ENCODE measurements at regions not wholly inside any gene's neighbourhood (a gene's known extent, or its start where the extent isn't known, plus 50 kb on each side); places are given as distances from the start of the nearest gene placed in this dataset.
"Not testable (repeated sequence)": the region's sequence is repeated elsewhere in the genome, so short reads cannot be mapped to it uniquely, and the experiment has no call there.

DNA sequence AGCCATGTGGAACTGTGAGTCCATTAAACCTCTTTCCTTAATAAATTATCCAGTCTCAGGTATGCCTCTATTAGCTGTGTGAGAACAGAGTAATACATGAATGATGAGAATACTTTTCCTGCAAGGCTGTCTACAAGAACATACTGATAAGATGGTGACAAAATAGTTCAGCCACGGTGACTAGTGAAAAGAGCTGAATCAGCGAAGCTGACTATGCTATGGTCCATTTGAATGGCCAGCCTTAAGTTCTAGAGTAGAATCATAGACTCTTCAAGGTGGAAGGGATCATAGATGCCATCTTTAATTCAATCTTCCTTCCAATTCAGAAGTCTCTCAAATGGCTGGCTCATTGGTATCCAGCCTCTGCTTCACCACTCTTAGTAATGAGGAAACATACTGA is 163.3 kb downstream of the SPANXN1 start:
- DNase-seq: no peak
- H3K27ac ChIP-seq: no peak overlapping the region
- H3K36me3 ChIP-seq (replicated peaks in 1 of 2): no peaks in the 10 kb centered on the region
- TF ChIP-seq CTCF (IDR thresholded peaks at IDR 0.05) (no peak), POLR2A (IDR thresholded peaks at IDR 0.05) (no peak)
- intact Hi-C loops (cut with DNase I): no loop called here
- WGBS, 4 donors: 64 to 87% (median 76%) methylated on average over 2 of the region's 2 CpGs
- H3K27me3 ChIP-seq: peaks cover 3% of the 10 kb centered on the region
- H3K4me3 ChIP-seq: no peak overlapping the region
- no peaks in the 10 kb centered on the region for H3K9me3 ChIP-seq (replicated peaks in 1 of 3)
- H3K4me1 ChIP-seq (replicated peaks in 1 of 2): no peaks in the 10 kb centered on the region

- H3K27me3 ChIP-seq; H3K4me1 ChIP-seq (replicated peaks in 1 of 2); intact Hi-C loops (cut with DNase I); H3K9me3 ChIP-seq (replicated peaks in 1 of 3); H3K27ac ChIP-seq; H3K36me3 ChIP-seq (replicated peaks in 1 of 2); H3K4me3 ChIP-seq; DNase-seq: not testable (repeated sequence)
- 95 to 100% (median 96%) methylated on average over 1 to 31 of the region's 32 CpGs; no CpG with 5 or more reads in 1 of the 4 donors for WGBS, 4 donors
Observed at GRCh38 chrX:145436211-145436610, 188.9 kb downstream of the SPANXN1 start.

DNA sequence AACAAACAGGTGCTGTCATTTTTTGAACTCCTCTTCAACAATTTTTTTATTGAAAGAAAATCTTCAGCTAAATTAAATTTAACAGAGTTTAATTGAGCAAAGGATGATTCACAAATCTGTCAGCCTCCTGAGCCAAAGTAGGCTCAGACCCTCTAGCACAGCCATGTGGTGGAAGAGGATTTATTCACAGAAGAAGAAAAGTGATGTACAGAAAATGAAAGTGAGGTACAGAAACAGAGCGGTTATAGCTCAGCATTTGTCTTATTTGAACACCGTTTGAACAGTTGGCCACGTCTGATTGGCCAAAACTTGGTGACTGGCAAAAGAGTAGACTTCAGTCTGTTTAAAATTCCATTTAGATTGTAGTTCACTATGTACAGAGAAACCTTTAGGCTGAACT is 217.3 kb downstream of the SPANXN1 start:
- H3K27me3 ChIP-seq: peaks cover 8% of the 10 kb centered on the region
- no peak for TF ChIP-seq CTCF (IDR thresholded peaks at IDR 0.05)
- no peak for TF ChIP-seq POLR2A (IDR thresholded peaks at IDR 0.05)
- H3K4me3 ChIP-seq: no peak overlapping the region
- 71 to 87% (median 78%) methylated on average over 3 of the region's 3 CpGs for WGBS, 4 donors
- intact Hi-C loops (cut with DNase I): no loop called here
- H3K9me3 ChIP-seq (replicated peaks in 1 of 3): no peaks in the 10 kb centered on the region
- H3K36me3 ChIP-seq (replicated peaks in 1 of 2): no peaks in the 10 kb centered on the region
- H3K27ac ChIP-seq: no peak overlapping the region
- no peak for DNase-seq
- no peaks in the 10 kb centered on the region for H3K4me1 ChIP-seq (replicated peaks in 1 of 2)

DNA sequence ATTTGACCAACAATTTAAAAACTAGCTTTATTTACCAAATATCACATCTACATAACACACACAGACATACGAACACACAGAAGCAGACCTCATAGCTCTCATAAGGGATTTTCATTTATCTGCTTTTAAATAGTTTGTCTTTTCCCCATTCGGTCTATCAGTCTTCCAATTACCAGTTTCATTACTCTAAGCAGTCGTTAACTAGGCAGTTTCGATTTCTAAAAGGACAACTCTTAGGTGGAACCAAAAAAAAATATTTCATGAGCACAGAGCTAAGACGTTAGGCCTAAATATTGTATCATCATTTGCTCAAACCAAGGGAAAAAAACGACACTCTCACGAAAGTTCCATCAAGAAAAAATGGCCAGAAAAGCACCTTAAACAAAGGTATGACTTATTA is 228.4 kb downstream of the SPANXN1 start:
- Histone ChIP-seq H3K27ac (no peak overlapping the region), H3K4me3 (no peak overlapping the region), H3K9me3 (replicated peaks in 1 of 3) (no peaks in the 10 kb centered on the region), H3K36me3 (replicated peaks in 1 of 2) (no peaks in the 10 kb centered on the region), H3K27me3 (no peaks in the 10 kb centered on the region), H3K4me1 (replicated peaks in 1 of 2) (no peaks in the 10 kb centered on the region)
- 57 to 62% (median 61%) methylated on average over 7 of the region's 7 CpGs for WGBS, 4 donors
- TF ChIP-seq CTCF (IDR thresholded peaks at IDR 0.05) (no peak), POLR2A (IDR thresholded peaks at IDR 0.05) (no peak)
- intact Hi-C loops (cut with DNase I): no loop called here
- DNase-seq: no peak

DNA sequence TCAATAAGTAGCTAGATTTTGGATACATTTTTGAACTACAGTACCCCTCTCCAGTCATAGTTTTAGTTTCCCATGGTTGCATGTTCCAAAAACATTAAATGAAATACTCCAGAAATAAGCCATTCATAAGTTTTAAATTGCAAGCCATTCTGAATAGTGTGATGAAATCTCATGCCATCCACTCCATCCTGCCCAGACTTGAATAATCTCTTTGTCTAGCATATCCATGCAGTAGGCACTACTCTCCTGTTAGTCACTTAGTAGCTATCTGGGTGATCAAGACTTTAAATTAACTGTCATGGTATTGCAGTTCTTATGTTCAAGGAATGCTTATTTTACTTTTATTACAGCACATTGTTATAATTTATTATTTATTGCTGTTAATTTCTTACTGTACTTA is 237.4 kb downstream of the SPANXN1 start:
- DNase-seq: no peak
- no peak overlapping the region for H3K4me3 ChIP-seq
- no peaks in the 10 kb centered on the region for H3K4me1 ChIP-seq (replicated peaks in 1 of 2)
- H3K9me3 ChIP-seq (replicated peaks in 1 of 3): no peaks in the 10 kb centered on the region
- no peaks in the 10 kb centered on the region for H3K27me3 ChIP-seq
- intact Hi-C loops (cut with DNase I): no loop called here
- no peaks in the 10 kb centered on the region for H3K36me3 ChIP-seq (replicated peaks in 1 of 2)
- TF ChIP-seq POLR2A (IDR thresholded peaks at IDR 0.05) (no peak), CTCF (IDR thresholded peaks at IDR 0.05) (no peak)
- no peak overlapping the region for H3K27ac ChIP-seq
